H1 (cell line): ENCODE measurements at regions not wholly inside any gene's neighbourhood (a gene's known extent, or its start where the extent isn't known, plus 50 kb on each side); places are given as distances from the start of the nearest gene placed in this dataset.

Experiments used
- ASH2L ChIP-seq: fragments of 200-600, 300-600 bp; sonication (generic); IDR thresholded peaks from one replicate; pipeline ENCODE4 v1.7.1; 2017; ENCODE audit warnings: low read length
- FOSL1 ChIP-seq: IDR thresholded peaks from 2 replicates; pipeline ENCODE4 v1.6.1; 2011; ENCODE audit warnings: mild to moderate bottlenecking, low read depth, low read length, moderate library complexity; ENCODE audit not compliant: insufficient read depth
- GABPA ChIP-seq: IDR thresholded peaks from 2 replicates; pipeline ENCODE4 v1.6.1; 2011; ENCODE audit warnings: mild to moderate bottlenecking, low read length, moderate library complexity, borderline replicate concordance; ENCODE audit not compliant: insufficient read depth
- POLR2A ChIP-seq, 2 experiments: IDR thresholded peaks; 1 replicate in 1 of 2; 2 replicates in 1 of 2; pipeline ENCODE4 v1.6.1; 2011; ENCODE audit warnings: low read depth in 2 of 2, low read length in 2 of 2, mild to moderate bottlenecking in 2 of 2; ENCODE audit errors: control extremely low read depth in 1 of 2
- SP4 ChIP-seq: IDR thresholded peaks from 2 replicates; pipeline ENCODE4 v1.6.1; 2012; ENCODE audit warnings: low read length, inconsistent platforms
- TEAD4 ChIP-seq: IDR thresholded peaks from 2 replicates; pipeline ENCODE4 v1.6.1; 2012; ENCODE audit warnings: low read depth, low read length, inconsistent platforms, mixed read lengths

DNA sequence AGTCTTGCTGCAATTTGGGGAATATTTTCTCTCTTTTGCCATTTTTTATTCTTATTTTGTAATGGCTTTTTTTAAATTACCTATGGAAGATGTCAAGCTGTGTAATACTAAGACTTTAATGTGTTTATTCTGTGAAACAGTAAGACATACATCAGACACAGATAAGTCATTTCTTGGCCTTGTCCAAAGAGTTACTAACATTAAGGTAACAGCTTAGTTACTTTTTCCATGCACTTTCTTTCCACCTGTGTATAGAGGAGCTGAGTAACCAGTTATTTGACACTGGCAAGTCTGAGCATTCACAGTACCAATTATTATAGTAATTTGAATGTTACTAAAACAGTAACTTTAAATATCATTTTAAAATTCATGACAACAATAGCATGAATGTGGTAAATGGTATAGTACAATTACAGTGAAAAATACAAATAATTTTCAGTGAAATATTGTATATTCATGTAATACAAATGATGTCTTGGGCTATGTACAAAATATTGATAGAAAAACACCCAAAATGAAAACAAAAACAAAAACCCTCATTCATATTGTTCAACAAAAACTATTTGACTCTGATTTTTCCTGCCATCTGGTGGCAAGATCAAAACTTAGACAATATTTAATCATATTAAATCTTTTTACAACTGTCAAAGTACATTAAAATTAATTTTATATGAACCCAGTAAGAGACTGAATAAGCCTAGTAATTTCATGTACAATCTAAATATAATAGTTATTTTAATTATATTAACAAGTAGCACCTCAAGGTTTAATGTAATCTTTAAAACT, 259.8 kb upstream of the SEMA3A start (continued):
- TF ChIP-seq FOSL1 (no peak), ASH2L (no peak), TEAD4 (no peak), POLR2A (IDR thresholded peaks at IDR 0.05; ENCODE audit: control extremely low read depth in 1 of 2, low read depth in 2 of 2, low read length in 2 of 2) (no peak), SP4 (no peak), GABPA (no peak)
